GM21737 (cell line): ENCODE measurements at regions not wholly inside any gene's neighbourhood (a gene's known extent, or its start where the extent isn't known, plus 50 kb on each side); places are given as distances from the start of the nearest gene placed in this dataset.

ENCODE experiments used
- ATAC-seq: cut with Tn5 transposase; IDR thresholded peaks from one replicate; pipeline ENCODE4 v1.9.1; 2021; ENCODE audit warnings: mild to moderate bottlenecking, moderate library complexity; ENCODE audit not compliant: unreplicated experiment

DNA sequence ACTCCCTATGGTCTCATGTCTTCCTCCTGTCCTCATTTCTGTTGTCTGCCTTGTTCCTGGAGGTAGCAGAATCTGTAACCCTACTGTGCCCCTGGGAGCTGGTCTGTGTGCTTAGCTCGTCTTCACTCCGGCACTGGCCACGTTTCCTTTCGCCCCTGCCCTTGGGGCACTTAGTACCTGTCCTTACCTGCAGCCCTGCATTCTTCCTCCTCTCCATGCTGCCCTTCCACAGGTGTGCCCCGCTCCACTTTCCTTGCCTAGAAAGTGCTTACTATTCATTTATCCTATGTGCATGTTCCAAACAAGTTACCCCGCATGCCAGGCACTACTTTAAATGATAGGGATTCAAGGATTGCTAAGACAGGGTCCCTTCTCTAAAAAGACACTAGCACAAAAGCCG, 199.9 kb upstream of the ZMIZ1 start:
- ATAC-seq: no peak

GRCh38 chr10:78869508-78870454, 199.0 kb upstream of the ZMIZ1 start:
- no peak for ATAC-seq

- ATAC-seq: no peak
These were observed 198.3 kb upstream of the ZMIZ1 start for GRCh38 chr10:78870458-78870857.

DNA sequence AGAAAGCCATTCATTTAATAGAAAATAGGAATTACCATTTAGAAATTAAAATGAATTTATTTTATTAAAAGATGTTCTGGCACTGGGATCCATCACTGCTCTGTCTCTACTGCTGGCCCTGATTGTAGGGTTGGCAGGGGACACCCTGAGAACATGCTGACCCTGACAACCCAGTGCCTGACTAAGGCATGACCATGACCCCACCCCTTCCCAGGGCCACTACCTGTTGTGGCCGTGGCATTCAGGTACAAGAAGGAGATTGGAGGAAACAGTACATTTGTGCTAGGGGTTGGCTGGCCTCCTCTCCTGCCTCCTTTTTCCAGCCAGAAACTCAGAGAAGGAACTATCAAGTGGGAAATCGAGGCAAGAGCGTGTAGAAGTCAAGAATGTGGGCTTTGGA, 197.0 kb upstream of the ZMIZ1 start:
- ATAC-seq: no peak

DNA sequence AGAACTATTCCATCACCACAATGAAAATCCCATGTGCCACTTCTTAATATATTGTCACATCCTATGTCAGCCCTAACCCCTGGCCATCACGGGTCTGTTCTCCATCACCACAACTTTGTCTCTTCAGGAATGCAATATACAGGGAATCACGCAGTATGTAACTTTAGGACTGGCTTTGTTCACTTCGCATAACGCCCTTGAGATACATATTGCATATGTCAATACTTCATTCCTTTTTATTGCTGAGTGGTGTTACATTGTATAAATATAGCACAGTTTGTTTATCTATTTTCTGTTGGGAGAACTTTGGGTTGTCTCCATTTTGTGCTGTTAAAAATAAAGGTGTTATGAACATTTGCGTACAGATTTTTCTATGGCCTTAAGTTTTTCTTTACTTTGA, 195.4 kb upstream of the ZMIZ1 start:
- no peak for ATAC-seq

DNA sequence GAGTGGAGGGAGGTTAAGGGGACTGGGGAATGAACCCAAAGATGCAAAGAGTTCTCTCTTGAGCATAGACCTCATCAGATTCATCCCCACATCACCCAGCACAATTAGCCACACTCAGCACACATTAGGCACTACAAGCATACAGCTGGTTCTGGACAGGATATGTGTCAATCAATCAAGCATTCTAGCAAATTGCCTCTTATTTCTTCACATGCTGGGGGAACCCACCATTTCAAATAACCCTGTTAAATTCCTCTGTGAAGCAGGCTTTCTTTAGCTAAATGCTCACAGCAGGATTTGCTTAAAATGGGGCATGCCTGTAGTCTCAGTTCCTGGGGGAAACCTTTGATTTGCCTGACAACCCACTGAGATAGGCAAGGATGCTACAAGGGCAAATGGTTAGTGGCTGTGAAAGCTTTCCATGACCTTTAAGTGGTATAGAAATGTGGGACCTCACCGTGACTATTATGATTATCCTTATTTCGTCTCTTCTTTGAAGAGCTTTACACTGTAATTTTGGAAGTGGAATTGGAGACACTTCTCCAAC, 193.4 kb upstream of the ZMIZ1 start:
- ATAC-seq: no peak

DNA sequence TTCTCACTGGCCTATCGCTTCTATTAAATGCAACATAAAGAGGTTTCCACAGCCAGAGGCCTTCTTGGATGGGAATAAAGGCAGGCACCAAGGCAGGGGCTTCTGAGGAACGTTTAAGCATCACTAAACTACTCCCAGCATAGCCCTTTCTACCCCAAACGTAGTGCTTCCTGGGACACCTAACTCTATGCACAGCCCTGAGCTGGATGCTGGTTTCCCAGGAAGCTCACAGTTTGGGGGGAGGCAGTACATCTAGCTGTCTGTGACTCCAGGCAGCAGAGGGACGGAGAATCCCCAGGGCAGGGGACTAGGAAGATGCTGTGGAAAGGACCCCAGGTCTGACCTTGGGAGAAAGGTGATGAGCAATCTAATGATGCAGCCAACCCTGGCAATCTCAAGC, 192.8 kb upstream of the ZMIZ1 start:
- no peak for ATAC-seq

- no peak for ATAC-seq
These were observed 192.3 kb upstream of the ZMIZ1 start for GRCh38 chr10:78876449-78876848.

DNA sequence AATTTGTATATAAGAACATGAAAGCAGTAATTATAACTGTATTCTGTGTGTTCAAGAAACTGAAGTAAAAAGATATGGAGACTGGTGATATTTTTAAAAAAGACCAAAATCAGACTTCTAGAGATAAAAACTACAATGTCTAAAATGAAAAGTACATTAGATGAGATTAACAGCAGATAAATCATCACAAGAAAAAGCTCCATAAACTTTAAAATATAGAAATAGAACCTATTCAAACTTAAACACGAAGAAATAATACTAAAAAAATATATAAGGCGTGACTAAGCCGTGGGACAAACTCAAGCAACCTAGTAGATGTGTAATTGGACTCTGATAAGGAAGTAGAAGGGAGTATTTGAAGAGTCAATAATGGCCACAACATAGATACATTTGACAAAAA, 189.1 kb upstream of the ZMIZ1 start:
- ATAC-seq: no peak

GRCh38 chr10:78886129-78886528, 182.6 kb upstream of the ZMIZ1 start:
- ATAC-seq: no peak

DNA sequence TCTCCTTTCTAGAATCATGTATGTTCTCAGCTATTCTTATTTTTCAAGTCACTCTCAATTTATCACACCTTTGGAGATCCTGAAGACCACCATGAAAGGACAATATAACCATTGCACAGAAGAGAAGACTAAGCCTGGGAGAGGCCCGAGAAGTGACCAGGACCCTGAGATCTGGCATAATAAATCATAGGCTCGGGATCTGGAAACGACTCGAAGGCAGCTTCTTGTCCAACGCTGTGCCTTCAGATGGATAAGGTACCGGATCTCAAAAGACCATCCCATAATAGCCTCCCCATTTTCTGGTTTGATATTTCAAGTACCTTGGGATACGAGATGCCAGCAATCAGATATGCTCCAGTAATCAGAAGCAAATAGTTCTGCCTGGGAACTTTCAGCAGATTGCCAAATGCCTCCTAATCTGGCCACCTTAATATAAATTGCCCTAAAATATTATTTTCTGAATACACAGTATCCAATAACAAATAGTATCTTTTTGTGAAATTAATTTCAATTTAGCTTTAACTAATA, 179.2 kb upstream of the ZMIZ1 start:
- no peak for ATAC-seq

DNA sequence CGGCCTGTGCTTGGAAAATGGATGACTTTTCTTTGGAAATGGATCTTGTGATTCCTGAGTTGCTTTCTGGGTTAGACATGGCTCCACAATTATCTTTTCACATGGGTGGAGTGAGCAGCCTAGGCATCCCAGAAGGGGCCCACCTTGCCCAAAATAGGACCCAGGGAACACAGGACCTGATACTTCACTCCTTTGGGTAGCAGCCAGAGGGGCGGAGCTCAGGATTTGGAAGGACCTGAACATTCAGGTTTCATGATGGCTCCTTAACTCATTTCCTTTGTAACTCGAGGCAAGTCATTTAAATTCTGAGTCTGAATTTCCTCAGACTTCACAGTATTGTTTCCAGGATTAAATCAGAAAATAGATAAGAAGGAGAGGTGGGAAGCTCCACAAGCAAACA, 178.3 kb upstream of the ZMIZ1 start:
- no peak for ATAC-seq

DNA sequence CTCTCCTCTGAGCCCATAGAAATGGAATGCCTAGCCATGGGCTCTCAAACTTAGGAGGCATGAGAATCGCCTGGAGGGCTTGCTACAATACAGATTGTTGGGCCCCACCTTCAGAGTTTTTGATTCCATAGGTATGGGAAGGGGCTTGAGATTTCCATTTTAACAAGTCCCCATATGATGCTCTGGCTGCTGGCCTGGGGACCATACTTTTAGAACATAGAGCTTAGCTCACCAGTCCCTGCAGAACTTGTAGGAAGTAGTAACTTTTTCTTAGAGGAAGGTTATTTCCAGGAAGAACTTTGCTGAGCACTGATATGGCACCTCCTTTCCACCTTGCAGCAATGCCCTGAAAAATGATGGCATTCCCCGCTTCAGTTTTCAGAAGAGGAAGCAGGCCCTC, 177.0 kb upstream of the ZMIZ1 start:
- no peak for ATAC-seq

DNA sequence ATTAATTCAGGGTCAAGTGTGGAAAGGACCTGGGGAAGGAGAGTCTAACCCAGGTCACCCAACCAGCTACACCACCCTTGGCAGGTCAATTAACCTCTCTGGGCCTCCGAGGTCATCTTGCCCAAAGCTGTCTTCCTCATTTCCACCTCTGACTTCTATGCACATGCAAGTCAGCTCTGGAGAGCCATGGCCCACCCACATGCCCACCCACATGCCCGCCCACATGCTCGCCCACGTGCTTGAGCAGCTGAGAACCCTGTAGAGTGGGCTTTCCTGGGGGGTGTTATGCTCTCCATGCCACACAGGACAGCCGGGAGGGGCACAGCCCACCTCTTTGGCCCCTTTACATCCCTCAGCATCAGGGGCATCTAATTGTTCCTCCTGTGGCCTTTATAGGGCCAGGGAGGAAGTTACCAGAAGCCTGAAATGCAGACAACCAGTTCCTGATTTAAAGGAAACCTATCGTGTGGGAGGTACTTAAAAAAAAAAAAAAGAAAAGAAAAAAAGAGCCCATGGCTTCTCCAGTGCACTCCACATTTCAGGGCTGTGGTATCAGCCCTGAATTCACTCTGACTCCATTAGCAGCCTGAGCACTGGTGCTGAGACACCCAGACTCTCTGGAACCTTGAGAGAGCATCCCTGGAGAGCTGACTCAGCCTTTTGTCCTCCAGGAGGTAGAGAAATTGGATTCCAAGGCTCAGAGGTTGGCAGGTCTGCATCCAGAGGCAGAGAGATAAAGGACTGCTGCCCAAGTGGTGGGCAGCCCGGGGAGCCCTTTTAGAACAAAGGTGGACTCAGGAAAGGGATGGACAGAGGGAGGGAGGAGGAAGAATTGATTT, 176.2 kb upstream of the ZMIZ1 start:
- ATAC-seq: no peak

DNA sequence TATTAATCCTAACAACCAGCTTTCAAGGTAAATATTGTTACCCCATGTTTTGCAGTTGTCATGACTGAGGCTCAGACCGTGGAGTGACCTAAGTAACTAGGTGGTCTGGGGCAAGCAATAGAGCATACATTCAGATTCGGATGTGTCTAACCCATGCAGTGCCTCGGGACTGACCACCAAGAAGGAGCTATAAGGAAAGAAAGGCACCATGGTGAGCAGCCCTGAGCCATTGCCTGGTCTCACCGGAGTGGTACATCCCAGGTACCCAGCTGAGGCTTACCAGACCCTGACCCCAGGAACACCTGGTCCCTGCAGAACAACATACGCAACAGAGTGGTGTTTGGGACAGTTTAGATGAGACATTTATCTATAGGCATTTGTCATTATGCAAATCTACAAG, 175.5 kb upstream of the ZMIZ1 start:
- no peak for ATAC-seq

DNA sequence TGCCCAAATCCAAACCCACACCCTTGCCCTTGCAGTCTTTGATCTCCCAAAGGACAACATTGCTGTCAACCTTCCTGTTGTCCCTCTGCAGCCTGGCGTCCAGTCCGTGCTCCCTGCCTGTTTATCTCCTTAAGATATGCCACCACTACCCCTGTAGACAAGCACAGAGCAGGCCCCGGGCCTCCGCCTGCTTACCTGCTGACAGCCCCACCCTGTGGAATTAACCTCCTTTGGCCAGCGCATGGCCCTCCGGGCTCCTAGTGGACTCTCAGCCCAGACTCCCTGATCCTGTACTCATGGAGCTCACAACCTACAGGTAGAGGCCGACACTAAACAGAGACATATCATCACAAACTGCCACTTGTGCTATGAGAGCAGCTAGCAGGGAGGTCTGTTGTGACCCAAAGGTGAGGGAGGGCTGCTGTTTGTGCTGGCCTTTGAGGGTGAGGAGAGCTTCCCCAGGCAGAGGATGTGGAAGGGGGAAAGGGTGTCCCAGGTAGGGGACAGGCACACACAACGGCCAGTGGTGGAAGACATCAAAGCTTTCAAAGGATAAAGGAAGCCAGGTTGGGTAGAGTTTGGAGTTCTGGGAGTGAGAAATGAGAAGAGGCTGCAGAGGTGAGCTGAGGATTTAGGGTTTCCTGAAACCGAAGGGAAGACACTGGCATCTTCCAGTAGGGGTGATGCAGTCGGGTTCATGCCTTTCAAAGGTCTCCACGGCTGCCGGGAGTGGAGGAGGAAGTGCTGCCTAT, 174.5 kb upstream of the ZMIZ1 start:
- ATAC-seq: no peak

GRCh38 chr10:78894841-78895195, 173.9 kb upstream of the ZMIZ1 start:
- ATAC-seq: no peak

GRCh38 chr10:78895469-78895868, 173.3 kb upstream of the ZMIZ1 start:
- no peak for ATAC-seq

DNA sequence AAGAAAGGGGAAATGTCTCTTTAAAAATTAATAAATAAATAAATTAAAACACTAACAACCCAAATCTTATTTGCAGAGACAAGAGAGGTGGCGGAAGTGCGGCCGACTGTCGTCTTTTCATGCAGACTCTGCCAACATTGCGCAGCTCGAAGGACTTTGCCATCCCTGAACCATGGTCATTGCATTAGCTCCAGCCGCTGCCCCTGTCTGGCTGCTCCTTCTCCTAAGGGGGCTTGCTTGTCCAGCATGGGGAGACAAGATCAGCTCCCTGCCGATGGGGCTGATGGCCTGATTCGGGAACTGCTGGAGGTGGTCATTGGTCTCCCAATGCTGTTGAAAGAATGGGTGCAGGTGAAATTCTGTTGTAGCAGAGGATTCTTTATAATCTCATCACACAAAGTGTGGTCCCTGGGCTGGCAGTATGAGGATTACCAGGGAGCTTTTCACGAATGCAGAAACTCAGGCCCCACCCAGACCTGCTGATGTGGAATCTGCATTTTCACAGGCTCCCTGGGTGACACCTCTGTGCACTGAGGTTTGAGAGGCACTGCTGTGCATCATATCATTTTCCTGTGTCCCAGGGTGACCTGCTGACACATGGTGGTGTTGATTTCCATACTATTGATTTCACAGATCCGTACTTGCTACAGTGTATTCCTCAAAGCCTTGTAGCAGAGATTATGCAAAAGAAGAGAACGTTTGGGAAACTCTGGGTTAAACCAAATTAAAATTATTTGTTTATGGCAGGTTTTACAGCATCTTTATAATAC, 172.4 kb upstream of the ZMIZ1 start:
- no peak for ATAC-seq
